Fibroblast of skin of left biceps (primary cell): ENCODE measurements at regions not wholly inside any gene's neighbourhood (a gene's known extent, or its start where the extent isn't known, plus 50 kb on each side); places are given as distances from the start of the nearest gene placed in this dataset.

Experiments used
- DNase-seq, 2 experiments: peaks; one replicate each; pipeline ENCODE4 v3.0.0-alpha.2; 2013; ENCODE audit warnings: low read depth in 2 of 2

GRCh38 chr12:124489915-124490583 is 77.4 kb downstream of the NCOR2 start:
- no peak for DNase-seq

- DNase-seq: no peak
These were observed 78.2 kb downstream of the NCOR2 start for GRCh38 chr12:124489220-124489619.

- no peak for DNase-seq
These were observed 78.9 kb downstream of the NCOR2 start for GRCh38 chr12:124488520-124488919.

GRCh38 chr12:124487834-124488165 is 79.6 kb downstream of the NCOR2 start:
- DNase-seq: no peak

GRCh38 chr12:124487066-124487833 is 80.2 kb downstream of the NCOR2 start:
- DNase-seq: no peak

GRCh38 chr12:124486346-124486963 is 81.0 kb downstream of the NCOR2 start:
- DNase-seq: no peak

- DNase-seq: no peak
These were observed 82.0 kb downstream of the NCOR2 start for GRCh38 chr12:124485371-124485770.

GRCh38 chr12:124484526-124484953 is 82.9 kb downstream of the NCOR2 start:
- DNase-seq: no peak

- DNase-seq: no peak
These were observed 83.3 kb downstream of the NCOR2 start for GRCh38 chr12:124484067-124484466.

GRCh38 chr12:124482901-124483799 is 84.3 kb downstream of the NCOR2 start:
- DNase-seq: no peak

GRCh38 chr12:124482567-124482893 is 84.9 kb downstream of the NCOR2 start:
- DNase-seq: no peak

GRCh38 chr12:124481772-124482566 is 85.4 kb downstream of the NCOR2 start:
- DNase-seq: no peak

GRCh38 chr12:124481257-124481750 is 86.1 kb downstream of the NCOR2 start:
- DNase-seq: no peak

GRCh38 chr12:124480469-124481256 is 86.7 kb downstream of the NCOR2 start:
- DNase-seq: no peak

GRCh38 chr12:124479680-124480468 is 87.5 kb downstream of the NCOR2 start:
- DNase-seq: no peak

GRCh38 chr12:124478985-124479645 is 88.3 kb downstream of the NCOR2 start:
- DNase-seq: no peak

- DNase-seq: no peak
These were observed 89.0 kb downstream of the NCOR2 start for GRCh38 chr12:124478416-124478815.

- no peak for DNase-seq
These were observed 90.1 kb downstream of the NCOR2 start for GRCh38 chr12:124477107-124477915.
